GM20431 (cell line): ENCODE measurements at regions not wholly inside any gene's neighbourhood (a gene's known extent, or its start where the extent isn't known, plus 50 kb on each side); places are given as distances from the start of the nearest gene placed in this dataset.
"Not testable (repeated sequence)": the region's sequence is repeated elsewhere in the genome, so short reads cannot be mapped to it uniquely, and the experiment has no call there.

Source experiments
- in situ Hi-C: fragments of 300-500 bp; cut with MseI, MboI; formaldehyde crosslinking; loops from one replicate; pipeline ENCODE4 v1.15.0; 2020; ENCODE audit warnings: low sequenced_read_pairs; ENCODE audit not compliant: unreplicated experiment

DNA sequence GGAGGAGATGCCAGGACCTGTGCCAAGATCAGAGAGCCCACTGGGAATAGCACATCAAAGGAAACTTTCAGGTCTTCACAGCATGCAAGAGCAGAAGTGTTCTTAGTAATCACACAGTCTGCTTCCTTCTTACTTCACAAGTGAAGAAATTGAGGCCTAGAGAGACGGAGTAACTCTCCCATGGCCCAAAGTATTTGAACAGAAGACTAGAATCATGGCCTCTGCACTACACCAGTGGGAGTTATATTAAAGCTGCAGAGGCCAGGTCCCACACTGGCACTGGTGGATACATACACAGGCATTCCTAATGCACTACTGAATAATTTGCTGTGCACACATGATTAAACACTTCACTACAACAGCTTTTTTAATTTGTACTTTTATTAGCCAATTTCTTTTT, 107.6 kb upstream of the RMP24 start:
- in situ Hi-C loops: no loop called here

DNA sequence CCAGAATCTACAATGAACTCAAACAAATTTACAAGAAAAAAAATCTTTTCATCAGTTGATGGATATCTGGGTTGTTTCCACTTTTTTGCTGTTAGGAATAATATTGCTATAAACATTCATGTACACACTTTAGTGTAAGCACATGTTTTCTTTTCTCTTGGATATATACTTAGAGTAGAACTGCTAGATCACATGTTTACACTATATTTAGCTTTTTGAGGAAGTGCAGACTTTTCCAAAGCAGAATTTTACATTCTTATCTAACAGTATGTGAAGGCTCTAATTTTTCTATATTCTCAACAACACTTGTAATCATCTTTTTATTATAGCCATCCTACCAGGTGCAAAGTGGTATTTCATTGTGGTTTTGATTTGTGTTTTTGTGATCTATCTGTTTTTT, 103.6 kb upstream of the RMP24 start:
- in situ Hi-C loops: no loop called here

DNA sequence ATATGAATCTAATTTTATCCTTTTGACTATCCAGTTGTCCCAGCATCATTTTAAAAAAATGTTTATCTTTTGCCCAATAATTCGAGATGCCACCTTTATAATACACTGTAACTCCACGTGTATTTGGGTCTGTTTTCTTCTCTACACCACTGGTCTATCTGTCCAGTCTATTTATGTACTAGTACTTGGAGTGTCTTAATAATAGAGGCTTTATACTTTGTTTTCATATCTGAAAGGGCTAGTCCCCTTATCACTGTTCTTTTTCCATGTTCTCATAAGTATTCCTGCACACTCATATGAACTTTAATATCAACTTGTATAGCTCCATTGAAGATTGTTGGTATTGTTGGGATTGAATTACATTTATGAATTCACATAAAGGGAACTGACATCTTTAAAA, 101.1 kb upstream of the RMP24 start:
- in situ Hi-C loops: no loop called here

DNA sequence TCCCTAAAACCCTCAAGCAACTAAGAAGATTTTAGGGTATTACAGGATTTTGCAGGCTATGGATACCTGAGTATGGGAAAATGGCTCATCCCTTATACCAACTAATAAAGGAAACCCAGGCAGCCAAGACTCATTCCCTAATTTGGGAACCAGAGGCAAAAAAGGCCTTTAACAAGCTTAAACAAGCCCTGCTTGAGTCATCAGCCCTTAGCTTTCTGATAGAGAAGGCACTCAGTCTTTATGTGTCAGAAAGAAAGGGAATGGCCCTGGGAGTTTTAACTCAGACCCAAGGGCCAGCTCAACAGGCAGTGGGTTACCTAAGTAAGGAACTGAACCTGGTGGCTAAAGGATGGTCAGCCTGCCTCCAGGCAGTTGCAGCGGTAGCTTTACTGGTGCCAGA, 96.9 kb upstream of the RMP24 start:
- in situ Hi-C loops: no loop called here

DNA sequence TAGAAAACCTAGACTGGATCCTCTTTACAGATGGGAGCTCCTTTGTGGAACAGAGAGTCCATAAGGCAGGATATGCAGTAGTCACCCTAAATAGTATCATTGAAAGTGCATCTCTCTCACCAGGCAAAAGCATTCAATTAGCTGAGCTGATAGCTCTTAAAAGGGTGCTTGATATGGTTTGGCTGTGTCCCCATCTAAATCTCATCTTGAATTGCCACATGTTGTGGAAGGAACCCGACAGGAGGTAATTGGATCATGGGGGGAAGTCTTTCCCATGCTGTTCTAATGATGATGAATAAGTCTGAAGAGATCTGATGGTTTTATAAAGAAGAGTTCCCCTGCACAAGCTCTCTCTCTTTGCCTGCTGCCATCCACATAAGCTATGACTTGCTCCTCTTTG, 96.2 kb upstream of the RMP24 start:
- in situ Hi-C loops: no loop called here

DNA sequence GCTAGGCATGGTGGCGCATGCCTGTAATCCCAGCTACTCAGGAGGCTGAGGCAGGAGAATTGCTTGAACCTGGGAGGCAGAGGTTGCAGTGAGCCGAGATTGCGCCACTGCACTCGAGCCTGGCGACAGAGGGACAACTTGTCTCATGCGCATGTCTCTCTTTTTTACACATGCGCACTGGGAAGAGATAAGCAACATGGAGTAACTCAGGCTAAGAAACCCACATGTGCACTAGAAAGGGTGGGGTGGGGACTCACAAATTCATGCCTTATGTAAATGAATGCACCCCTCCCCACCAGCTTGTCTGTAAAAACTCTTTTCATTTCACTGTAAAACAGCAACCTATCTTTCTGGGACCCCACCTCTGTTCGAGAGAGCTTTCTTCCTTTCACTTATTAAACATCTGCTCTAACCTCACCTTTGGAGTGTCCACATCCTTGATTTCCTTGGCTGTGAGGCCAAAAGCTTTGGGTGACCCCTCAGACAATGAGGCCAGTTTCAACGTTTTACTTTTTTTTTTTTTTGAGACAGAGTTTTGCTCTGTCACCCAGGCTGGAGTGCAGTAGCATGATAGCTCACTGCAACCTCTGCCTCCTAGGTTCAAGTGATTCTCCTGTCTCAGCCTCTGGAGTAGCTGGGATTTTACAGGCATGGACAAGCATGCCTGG, 91.6 kb upstream of the RMP24 start:
- in situ Hi-C loops: no loop called here

DNA sequence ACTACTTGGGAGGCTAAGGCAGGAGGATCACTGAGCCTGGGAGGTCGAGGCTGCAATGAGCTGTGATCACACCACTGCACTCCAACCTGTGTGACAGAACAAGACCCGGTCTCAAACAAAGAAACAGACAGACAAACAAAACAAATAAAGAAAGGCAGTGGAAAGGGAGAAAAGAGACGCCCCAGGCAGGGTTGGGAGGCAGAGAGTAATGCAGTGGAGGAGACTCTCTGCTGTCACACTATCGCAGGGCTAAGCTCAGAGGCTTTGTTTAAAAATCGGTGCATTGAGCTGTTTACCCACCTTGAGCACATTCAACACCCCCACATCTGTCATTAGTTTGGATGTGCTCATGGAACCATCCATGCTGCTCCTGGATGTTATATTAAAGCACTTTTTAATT, 84.2 kb upstream of the RMP24 start:
- in situ Hi-C loops: no loop called here

DNA sequence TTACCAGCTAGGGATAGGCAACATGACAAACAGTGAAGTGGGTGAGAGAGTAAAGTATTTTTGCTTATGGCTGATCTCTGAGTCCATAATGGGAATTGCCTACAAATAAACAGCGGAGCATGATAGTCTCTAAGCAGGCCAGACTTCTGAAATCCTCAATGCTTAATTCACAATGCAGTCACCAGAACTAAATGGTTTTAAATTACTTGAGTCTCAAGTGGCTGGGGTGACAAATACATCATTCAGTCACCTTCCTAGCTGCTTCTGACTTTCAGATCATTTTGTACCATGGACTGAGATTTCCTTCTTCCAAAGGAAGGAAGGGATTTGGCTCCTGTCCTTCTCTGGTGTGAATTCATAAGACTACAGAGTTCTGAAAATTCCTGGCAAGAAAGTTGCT, 82.8 kb upstream of the RMP24 start:
- in situ Hi-C loops: no loop called here

DNA sequence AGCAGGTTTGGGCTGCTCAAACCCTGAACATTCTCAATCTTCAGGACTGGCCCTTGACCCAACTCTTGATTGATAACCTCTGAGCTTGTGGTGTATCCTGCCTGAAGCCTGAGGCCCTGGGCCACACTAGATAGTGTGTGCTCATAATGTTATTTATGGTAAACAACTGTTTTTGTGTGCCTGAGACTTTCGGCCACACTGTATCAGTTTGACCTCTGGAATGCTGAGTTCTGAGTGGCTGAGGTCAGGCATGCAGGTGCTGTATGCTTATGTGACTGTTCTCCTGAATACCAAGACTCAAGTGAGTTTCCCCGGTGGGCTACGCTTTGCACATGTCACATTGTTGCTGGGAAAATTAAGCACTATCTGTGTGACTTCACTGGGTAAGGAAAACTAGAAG, 82.2 kb upstream of the RMP24 start:
- in situ Hi-C loops: no loop called here

DNA sequence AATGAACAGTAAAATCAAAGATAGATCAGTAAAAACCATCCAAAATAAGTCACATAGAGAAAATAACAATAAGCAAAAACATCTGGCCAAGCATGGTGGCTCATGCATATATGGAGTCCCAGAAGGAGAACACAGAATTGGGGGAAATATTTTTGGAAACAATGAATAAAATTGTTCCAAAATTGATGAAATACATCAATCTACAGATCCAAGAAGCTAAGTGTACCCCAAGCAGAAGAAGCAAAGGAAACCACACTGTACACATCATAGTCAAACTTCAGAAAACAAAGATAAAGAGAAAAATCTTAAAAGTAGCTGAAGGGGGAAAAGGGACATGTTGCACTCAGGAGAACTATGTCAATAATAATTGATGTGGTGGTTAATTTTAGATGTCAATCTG, 80.4 kb upstream of the RMP24 start:
- in situ Hi-C loops: no loop called here

DNA sequence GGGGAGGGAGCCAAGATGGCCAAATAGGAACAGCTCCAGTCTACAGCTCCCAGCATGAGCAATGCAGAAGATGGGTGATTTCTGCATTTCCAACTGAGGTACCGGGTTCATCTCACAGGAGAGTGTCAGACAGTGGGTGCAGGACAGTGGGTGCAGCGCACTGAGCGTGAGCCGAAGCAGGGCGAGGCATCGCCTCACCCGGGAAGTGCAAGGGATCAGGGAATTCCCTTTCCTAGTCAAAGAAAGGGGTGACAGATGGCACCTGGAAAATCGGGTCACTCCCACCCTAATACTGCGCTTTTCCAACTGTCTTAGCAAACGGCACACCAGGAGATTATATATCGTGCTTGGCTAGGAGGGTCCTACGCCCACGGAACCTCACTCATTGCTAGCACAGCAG, 75.0 kb upstream of the RMP24 start:
- in situ Hi-C loops: not testable (repeated sequence)

DNA sequence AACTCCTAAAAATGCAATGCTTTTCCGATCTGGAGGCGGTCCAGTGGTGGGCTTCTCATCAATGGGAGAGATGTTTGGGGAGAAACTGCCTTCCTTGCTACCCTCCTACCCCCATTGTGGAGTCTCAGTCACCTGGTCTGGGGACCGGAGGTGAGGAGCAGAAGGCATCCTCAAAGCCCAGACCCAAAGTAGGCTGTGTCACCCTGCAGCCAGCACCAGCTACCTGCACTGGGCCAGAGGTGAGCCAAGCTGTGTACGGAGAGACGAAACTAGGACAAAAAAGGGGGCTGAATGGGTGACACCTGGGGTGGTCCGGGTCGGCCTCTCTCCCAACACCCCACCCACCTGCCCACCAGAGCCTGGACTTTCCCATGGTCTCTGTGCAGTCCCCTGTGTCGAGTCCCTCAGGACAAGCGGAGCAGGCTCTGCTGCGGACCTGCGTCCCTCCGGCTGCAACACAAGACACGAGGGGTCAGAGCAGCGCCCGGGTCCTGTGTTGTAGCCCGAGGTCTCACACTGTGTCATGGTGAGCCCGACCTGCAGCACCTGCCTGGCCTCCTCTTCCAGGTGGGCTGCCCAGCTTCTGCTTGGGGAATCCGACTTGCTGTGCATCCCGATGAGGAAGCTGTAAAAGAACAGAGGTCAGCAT, 68.0 kb upstream of the RMP24 start:
- in situ Hi-C loops: no loop called here

DNA sequence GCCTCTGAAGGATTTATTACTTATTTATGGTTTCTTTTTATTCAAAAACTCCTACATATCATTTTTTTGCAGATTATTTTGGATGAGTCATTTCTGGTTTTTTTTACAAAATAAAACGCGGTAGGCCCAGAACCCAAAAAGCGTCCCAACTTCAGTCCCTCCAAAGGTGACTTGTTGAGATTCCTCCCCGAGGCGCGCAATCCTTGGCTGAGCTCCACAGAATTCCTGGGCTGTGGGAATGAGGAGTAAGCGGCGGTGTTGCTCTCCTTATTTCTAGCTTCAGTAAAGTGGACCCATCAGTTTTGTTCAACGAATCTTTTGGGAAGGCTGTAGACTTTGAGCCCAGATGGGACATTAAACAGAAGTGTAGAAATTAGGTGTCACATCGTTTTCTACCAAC, 67.0 kb upstream of the RMP24 start:
- in situ Hi-C loops: no loop called here

DNA sequence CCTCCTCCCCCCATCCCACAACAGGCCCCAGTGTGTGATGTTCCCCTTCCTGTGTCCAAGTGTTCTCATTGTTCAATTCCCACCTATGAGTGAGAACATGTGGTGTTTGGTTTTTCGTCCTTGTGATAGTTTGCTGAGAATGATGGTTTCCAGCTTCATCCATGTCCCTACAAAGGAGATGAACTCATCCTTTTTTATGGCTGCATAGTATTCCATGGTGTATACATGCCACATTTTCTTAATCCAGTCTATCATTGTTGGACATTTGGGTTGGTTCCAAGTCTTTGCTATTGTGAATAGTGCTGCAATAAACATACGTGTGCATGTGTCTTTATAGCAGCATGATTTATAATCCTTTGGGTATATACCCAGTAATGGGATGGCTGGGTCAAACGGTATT, 66.2 kb upstream of the RMP24 start:
- in situ Hi-C loops: not testable (repeated sequence)

DNA sequence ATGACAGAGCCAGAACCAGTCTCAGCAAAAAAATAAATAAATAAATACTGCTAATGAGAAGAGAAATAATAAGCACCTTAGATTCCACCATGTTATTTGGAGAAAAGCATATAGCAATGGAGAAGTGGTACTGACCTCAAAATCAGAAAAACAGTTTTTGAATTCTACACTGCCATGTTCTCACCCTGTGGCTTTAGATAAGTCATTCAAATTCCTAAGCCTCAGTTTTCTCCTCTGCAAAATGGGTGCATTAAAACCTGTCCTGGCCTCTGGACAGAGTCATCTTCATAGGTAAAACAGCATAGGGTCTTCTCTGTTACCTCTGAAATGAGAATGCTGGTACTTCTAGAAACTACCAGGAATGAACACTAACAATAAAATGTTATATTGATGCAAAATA, 62.2 kb upstream of the RMP24 start:
- in situ Hi-C loops: no loop called here

DNA sequence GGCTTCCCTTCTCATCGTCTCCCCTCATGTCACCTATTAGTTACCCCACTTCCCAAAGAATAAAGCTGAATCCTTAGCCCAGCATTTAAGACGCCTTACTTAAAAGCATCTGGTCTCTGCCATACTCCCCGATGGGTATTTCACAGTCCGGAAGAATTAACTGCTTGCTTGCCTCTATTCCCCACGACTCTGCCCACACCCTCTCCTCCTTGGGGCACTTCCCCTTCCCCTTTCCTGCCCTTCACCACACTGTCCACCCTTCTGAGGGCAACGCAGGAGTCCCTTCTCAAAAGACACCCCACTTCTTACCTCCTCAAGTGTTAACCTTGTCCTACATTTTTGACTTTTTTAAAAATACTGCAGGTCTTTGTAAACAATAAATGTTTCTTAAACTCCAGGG, 60.1 kb upstream of the RMP24 start:
- in situ Hi-C loops: no loop called here

DNA sequence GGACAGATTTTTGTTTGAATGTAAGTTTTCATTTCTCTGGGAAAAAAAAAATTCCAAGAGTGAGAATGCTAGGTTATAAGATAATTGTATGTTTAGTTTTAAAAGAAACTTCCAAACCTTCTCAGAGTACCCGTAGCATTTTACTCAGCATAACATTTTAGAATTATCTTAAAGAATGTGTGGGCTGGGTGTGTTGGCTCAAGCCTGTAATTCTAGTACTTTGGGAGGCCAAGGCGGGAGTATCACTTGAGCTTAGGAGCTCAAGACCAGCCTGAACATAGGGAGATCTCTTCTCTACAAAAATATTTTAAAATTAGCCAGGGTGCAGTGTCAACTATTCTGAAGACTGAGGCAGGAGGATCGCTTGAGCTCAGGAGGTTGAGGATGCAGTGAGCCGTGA, 57.4 kb upstream of the RMP24 start:
- in situ Hi-C loops: no loop called here

DNA sequence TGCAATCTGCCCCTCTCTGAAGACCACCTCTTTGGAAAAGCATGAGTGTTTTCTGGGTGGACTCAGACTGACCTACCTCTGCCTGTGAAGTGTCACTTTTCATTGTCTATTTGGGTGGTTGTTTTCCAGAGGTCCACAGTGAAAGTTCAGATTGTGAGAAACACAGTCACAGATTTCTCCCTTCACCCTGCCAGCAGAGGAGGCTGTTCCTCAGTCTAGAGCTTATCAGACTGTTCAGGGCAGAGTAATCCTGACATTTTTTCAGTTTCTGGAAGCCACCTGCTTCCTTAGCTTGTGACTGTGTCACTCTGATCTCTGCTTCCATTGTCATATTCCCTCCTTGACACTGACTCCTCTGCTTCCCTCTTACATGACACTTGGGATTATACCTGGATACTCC, 55.4 kb upstream of the RMP24 start:
- in situ Hi-C loops: no loop called here

DNA sequence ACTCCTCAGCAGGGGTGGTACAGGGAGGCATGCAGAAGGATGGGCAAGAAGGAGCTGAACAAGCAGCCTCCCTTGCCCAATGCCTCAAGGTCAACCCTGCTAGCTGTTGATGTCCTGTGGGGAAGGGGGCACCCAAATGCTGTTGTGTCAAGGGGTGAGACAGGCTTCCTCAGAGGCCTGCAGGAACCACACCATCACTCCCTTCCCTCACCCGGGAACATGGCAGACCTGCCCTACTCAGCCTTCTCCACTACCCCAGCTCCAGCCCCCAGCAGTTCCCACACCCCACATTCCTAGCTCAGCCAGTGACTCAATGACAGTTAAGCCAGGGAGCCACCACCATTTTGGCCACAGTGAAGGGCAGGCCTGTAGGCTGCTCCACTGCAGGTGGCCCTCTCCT, 53.9 kb upstream of the RMP24 start:
- in situ Hi-C loops: no loop called here

DNA sequence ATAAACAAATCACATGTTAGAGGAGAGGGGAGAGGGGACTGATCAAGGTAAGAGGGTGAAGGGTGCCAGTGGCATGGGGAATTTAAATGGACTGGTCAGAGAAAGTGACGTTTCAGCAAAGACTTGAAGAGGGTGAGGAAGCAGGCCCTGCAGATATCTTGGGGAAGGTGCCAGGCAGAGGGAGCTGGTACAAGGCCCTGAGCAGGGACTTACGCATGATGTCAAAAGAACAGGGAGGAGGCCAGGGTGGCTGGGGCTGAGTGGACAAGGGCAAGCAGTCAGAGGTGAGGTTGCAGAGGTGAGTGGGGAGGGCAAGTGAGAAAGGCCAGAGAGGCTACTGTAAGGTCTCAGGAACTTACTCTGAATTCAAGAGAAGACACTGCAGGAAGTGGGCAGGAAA, 53.3 kb upstream of the RMP24 start:
- in situ Hi-C loops: no loop called here

DNA sequence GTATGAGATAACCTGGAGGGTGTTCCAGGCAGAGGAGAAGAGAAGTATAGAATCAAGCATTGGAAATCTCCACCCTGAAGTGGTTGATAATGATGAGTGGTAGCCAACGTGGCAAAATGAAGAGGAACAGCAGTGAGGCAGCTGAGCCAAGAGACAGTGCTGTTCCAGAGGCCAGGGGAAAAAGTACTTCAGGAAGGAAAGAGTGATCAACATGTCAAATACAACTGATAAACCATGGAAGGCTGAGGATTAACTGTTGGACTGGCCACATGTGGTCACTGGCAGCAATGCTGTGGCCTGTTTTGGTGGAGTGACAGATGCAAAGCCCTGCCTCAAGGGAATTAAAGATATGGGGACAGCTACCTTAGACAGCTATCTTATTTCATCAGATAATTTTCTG, 51.9 kb upstream of the RMP24 start:
- in situ Hi-C loops: no loop called here
